ACC112 (cell line): ENCODE measurements at regions not wholly inside any gene's neighbourhood (a gene's known extent, or its start where the extent isn't known, plus 50 kb on each side); places are given as distances from the start of the nearest gene placed in this dataset.

ENCODE experiments used
- H2AFZ ChIP-seq: fragments of 200-600 bp; sonication (generic); one replicate; pipeline ENCODE4 v1.6.0; 2017; ENCODE audit warnings: antibody characterized with exemption, low read length; ENCODE audit not compliant: unreplicated experiment
- H3K27ac ChIP-seq: fragments of 200-600 bp; sonication (generic); 2 replicates; pipeline ENCODE4 v1.5.1; 2014; ENCODE audit warnings: low read depth, mild to moderate bottlenecking, antibody characterized with exemption, low read length, moderate library complexity
- H3K27me3 ChIP-seq: fragments of 200-600 bp; sonication (generic); 2 replicates; pipeline ENCODE4 v1.6.1; 2014; ENCODE audit warnings: mild to moderate bottlenecking, antibody characterized with exemption, low read length, moderate library complexity, mixed read lengths; ENCODE audit not compliant: insufficient read depth
- H3K36me3 ChIP-seq: fragments of 200-600 bp; sonication (generic); 2 replicates; pipeline ENCODE4 v1.6.1; 2016; ENCODE audit warnings: mild to moderate bottlenecking, antibody characterized with exemption, low read length, moderate library complexity, mixed read lengths; ENCODE audit not compliant: insufficient read depth
- H3K4me1 ChIP-seq: fragments of 200-600 bp; sonication (generic); one replicate; pipeline ENCODE4 v1.6.1; 2016; ENCODE audit warnings: low read length, mixed read lengths; ENCODE audit not compliant: insufficient read depth, unreplicated experiment, control insufficient read depth
- H3K4me3 ChIP-seq: fragments of 200-600 bp; sonication (generic); 2 replicates; pipeline ENCODE4 v1.5.1; 2014; ENCODE audit warnings: mild to moderate bottlenecking, low read depth, low read length
- H3K79me2 ChIP-seq: fragments of 200-600 bp; sonication (generic); one replicate; pipeline ENCODE4 v1.6.0; 2016; ENCODE audit warnings: low read length; ENCODE audit not compliant: control insufficient read depth, unreplicated experiment, insufficient read depth

- no peak overlapping the region for H3K27ac ChIP-seq
- H3K27me3 ChIP-seq: 0 out of 2 replicates have a peak, but pooled peaks cover 3% of the 10 kb centered on the region
- no peak overlapping the region for H2AFZ ChIP-seq
- H3K36me3 ChIP-seq: no peaks in the 10 kb centered on the region
- no peak overlapping the region for H3K4me3 ChIP-seq
- peaks cover 3% of the 10 kb centered on the region for H3K79me2 ChIP-seq
- no peaks in the 10 kb centered on the region for H3K4me1 ChIP-seq
Measured at GRCh38 chr2:121911036-121911435, 155.6 kb downstream of the TSN start.

- Histone ChIP-seq H3K4me3 (no peak overlapping the region), H3K36me3 (no peaks in the 10 kb centered on the region), H3K4me1 (no peaks in the 10 kb centered on the region), H3K79me2 (peaks cover 3% of the 10 kb centered on the region), H3K27ac (no peak overlapping the region), H3K27me3 (0 out of 2 replicates have a peak, but pooled peaks cover 3% of the 10 kb centered on the region), H2AFZ (no peak overlapping the region)
Measured at GRCh38 chr2:121917143-121917542, 161.7 kb downstream of the TSN start.

- H3K79me2 ChIP-seq: peaks cover 3% of the 10 kb centered on the region
Measured at GRCh38 chr2:121918231-121918630, 162.8 kb downstream of the TSN start.

DNA sequence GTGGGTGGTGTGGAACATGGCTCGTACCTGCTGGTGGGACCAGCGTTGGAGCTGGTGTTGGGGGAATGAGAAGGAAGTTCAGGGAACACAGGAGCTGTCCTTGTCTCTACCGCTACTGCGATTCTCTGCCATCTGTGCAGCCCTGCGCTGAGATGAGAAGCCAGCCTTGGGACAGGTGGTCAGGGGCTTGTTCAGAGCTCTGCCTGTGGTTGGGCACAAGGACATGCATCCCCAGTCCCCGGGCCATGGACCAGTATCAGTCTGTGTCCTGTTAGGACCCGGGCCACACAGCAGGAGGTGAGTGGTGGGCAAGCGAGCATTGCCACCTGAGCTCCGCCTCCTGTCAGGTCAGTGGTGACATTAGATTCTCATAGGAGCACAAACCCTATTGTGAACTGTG is 164.4 kb downstream of the TSN start:
- Histone ChIP-seq H2AFZ (no peak overlapping the region), H3K27me3 (0 out of 2 replicates have a peak, but pooled peaks cover 2% of the 10 kb centered on the region), H3K4me3 (no peak overlapping the region)

More at GRCh38 chr2:121918231-121918630, 162.8 kb downstream of the TSN start:
- Histone ChIP-seq H3K4me3 (no peak overlapping the region), H3K27me3 (0 out of 2 replicates have a peak, but pooled peaks cover 3% of the 10 kb centered on the region), H3K27ac (no peak overlapping the region), H2AFZ (no peak overlapping the region), H3K4me1 (no peaks in the 10 kb centered on the region), H3K36me3 (no peaks in the 10 kb centered on the region)

GRCh38 chr2:121925466-121925865 is 170.0 kb downstream of the TSN start:
- peaks cover 4% of the 10 kb centered on the region for H3K79me2 ChIP-seq
- H3K27me3 ChIP-seq: no peaks in the 10 kb centered on the region
- no peak overlapping the region for H3K4me3 ChIP-seq

More for the DNA sequence above, 164.4 kb downstream of the TSN start:
- Histone ChIP-seq H3K79me2 (no peaks in the 10 kb centered on the region), H3K36me3 (no peaks in the 10 kb centered on the region), H3K27ac (no peak overlapping the region), H3K4me1 (no peaks in the 10 kb centered on the region)

DNA sequence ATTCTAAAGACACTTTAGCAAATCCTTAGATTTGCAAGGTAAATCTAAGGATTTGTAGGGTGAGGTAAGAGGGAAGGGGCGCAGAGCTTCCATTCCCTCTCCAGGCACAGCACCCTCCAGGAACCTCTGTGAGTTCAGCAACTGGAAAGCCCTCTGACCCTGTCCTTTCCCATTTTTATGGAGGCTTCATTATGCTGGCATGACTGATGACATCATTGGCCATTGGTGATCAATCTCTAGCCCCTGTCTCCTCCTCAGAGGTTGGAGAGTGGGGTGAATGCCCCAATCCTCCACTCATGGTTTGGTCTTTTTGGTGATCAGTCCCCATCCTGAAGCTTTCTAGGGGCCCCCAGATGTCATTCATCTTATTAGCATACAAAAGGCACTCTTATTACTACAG is 187.8 kb downstream of the TSN start:
- Histone ChIP-seq H3K4me1 (peaks cover 16% of the 10 kb centered on the region), H3K27ac (peak overlapping the region; percentile 33; the same call in 1 of the 2 replicates), H3K79me2 (peaks cover 2% of the 10 kb centered on the region), H3K36me3 (no peaks in the 10 kb centered on the region), H3K4me3 (no peak overlapping the region), H3K27me3 (no peaks in the 10 kb centered on the region), H2AFZ (no peak overlapping the region)

More at GRCh38 chr2:121925466-121925865, 170.0 kb downstream of the TSN start:
- Histone ChIP-seq H2AFZ (no peak overlapping the region), H3K4me1 (peaks cover 8% of the 10 kb centered on the region), H3K36me3 (no peaks in the 10 kb centered on the region), H3K27ac (no peak overlapping the region)

DNA sequence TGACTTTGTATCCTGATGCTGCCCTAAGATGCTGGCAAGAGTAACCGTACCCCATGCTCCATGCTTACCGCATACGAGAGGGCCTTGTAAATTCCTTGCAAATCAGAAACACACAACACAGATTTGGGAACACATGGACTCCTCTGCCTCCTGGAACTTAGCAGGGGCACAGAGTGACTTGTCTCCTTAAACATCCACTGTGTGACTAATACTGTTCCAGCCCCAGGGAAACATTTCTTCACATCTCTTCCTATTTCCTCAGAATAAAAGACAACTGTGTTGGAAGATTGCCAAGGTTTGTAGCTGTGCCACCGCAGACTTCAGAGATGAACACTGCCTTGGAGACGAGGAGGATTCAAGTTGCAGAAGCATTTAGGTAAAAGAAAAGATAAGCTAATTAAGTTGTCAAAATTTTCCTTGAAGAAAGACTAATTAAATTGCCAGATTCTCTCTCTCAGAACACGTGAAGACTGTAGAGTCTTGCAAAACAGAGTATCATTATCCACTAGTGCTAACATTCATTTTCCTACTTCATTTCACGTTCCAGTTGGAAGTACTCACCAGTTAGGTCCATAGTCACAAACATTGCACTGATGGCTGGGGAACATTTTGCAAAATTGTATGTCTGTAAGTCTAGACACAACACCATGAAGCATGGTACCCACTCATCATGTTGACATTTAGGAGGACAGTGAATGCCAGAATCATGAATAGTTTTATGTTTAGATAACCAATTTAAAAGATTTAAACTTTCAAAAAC is 188.8 kb downstream of the TSN start:
- H3K36me3 ChIP-seq: no peaks in the 10 kb centered on the region
- peaks cover 2% of the 10 kb centered on the region for H3K79me2 ChIP-seq
- peaks cover 16% of the 10 kb centered on the region for H3K4me1 ChIP-seq
- no peaks in the 10 kb centered on the region for H3K27me3 ChIP-seq
- H3K27ac ChIP-seq: peak overlapping the region; percentile 64
- no peak overlapping the region for H2AFZ ChIP-seq
- peak overlapping the region; percentile 54 for H3K4me3 ChIP-seq

DNA sequence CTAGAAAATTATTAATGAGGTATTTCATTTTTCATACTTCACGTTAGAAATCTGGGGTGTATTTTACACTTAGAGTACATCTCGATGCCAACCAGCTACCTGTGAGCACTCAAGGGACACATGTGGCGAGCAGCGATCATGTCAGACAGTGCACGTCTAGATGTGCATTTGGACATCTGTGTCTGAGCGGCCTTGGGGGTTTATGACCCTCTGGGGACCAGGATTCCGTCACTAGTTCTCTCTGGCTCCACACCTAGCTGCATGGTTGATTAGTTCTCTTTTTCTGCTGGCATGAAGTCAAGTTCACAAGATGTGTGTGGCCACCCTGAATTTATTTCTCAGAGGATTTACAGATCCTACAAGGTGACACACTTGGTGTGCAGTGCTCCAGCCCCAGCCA is 192.2 kb downstream of the TSN start:
- H3K79me2 ChIP-seq: no peaks in the 10 kb centered on the region
- no peaks in the 10 kb centered on the region for H3K27me3 ChIP-seq
- H2AFZ ChIP-seq: no peak overlapping the region
- H3K4me3 ChIP-seq: no peak overlapping the region
- H3K4me1 ChIP-seq: peaks cover 16% of the 10 kb centered on the region
- H3K36me3 ChIP-seq: no peaks in the 10 kb centered on the region
- no peak overlapping the region for H3K27ac ChIP-seq

DNA sequence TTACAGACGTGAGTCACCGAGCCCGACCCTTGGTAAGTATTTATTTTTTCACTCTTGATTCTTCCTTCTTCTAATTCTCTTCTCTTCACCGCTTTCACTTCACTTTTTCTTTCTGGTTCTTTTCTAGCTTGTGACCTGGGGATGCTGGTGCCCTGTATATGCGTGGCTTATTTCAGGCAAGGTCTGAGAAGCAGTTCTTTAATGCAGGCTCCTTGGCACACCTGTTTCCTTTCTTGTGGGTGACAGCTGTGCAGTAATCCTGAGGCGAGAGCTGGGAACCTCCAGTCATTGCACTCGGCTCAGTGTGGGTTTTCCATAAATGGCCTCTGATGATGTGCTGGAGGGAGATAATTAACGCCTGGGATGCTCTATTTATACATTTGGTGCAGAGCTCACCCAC is 193.8 kb downstream of the TSN start:
- Histone ChIP-seq H3K4me3 (no peak overlapping the region), H3K27me3 (no peaks in the 10 kb centered on the region), H3K4me1 (peaks cover 4% of the 10 kb centered on the region), H3K27ac (no peak overlapping the region), H3K79me2 (no peaks in the 10 kb centered on the region), H2AFZ (no peak overlapping the region), H3K36me3 (no peaks in the 10 kb centered on the region)

- Histone ChIP-seq H3K79me2 (no peaks in the 10 kb centered on the region), H3K36me3 (no peaks in the 10 kb centered on the region), H3K27ac (no peak overlapping the region), H3K27me3 (no peaks in the 10 kb centered on the region), H3K4me1 (no peaks in the 10 kb centered on the region), H2AFZ (no peak overlapping the region), H3K4me3 (no peak overlapping the region)
Measured at GRCh38 chr2:121955426-121955825, 200.0 kb downstream of the TSN start.

DNA sequence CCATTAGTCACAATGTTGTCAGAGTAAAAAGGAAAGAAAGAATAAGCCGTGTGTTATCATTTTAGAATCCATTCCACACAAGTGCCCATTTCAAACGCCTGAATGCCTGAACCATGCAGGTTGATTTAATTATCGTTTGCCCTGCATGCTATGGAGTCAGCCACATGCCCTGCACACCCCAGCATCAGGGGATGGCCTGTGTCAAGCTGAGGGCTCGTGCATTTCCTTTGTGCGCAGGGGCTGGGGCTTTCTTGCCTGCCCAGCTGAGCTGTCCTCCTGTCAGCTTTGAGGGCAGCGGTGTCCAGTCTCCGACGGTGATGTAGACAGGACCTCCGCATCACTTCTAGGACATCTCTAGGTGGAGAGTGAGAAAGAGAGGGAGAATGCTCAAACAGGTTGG is 200.4 kb downstream of the TSN start:
- Histone ChIP-seq H2AFZ (no peak overlapping the region), H3K27me3 (no peaks in the 10 kb centered on the region), H3K4me3 (no peak overlapping the region), H3K27ac (no peak overlapping the region), H3K4me1 (no peaks in the 10 kb centered on the region), H3K36me3 (no peaks in the 10 kb centered on the region), H3K79me2 (no peaks in the 10 kb centered on the region)
